SK-N-MC (cell line): ENCODE measurements at regions not wholly inside any gene's neighbourhood (a gene's known extent, or its start where the extent isn't known, plus 50 kb on each side); places are given as distances from the start of the nearest gene placed in this dataset.

Experiments
- DNase-seq: peaks from one replicate; pipeline ENCODE4 v3.0.0-alpha.2; 2011; ENCODE audit warnings: low read depth, low spot score
- H3K27ac ChIP-seq: fragments of 200-600 bp; sonication (generic); 2 replicates; pipeline ENCODE4 v1.5.1; 2016; ENCODE audit warnings: mixed run types
- H3K36me3 ChIP-seq: fragments of 200-600 bp; sonication (generic); 2 replicates; pipeline ENCODE4 v1.6.1; 2017; ENCODE audit warnings: antibody characterized with exemption, low read length, mixed read lengths; ENCODE audit not compliant: insufficient read depth
- H3K4me3 ChIP-seq: fragments of 200-600 bp; sonication (generic); 2 replicates; pipeline ENCODE4 v1.5.1; 2016
- H3K9ac ChIP-seq: fragments of 200-600 bp; sonication (generic); 2 replicates; pipeline ENCODE4 v1.8.0; 2017; ENCODE audit warnings: mixed run types, mixed read lengths; ENCODE audit not compliant: insufficient read length
- H3K9me3 ChIP-seq: fragments of 200-600 bp; sonication (generic); 2 replicates; pipeline ENCODE4 v1.6.1; 2017; ENCODE audit warnings: low read depth, mild to moderate bottlenecking, antibody characterized with exemption, low read length, moderate library complexity, mixed read lengths
- EZH2 ChIP-seq: fragments of 200-600 bp; sonication (generic); IDR thresholded peaks from one replicate; pipeline ENCODE4 v1.6.1; 2017; ENCODE audit warnings: antibody characterized with exemption
- FOXP2 ChIP-seq: optimal IDR thresholded peaks from 2 replicates; pipeline ENCODE3; 2011; ENCODE audit warnings: mild to moderate bottlenecking, moderate library complexity; ENCODE audit not compliant: insufficient read depth; ENCODE audit errors: extremely low read length, control extremely low read depth
- POLR2AphosphoS5 ChIP-seq: IDR thresholded peaks from 2 replicates; pipeline ENCODE4 v1.6.1; 2012; ENCODE audit warnings: mild to moderate bottlenecking, low read depth, low read length, borderline replicate concordance

DNA sequence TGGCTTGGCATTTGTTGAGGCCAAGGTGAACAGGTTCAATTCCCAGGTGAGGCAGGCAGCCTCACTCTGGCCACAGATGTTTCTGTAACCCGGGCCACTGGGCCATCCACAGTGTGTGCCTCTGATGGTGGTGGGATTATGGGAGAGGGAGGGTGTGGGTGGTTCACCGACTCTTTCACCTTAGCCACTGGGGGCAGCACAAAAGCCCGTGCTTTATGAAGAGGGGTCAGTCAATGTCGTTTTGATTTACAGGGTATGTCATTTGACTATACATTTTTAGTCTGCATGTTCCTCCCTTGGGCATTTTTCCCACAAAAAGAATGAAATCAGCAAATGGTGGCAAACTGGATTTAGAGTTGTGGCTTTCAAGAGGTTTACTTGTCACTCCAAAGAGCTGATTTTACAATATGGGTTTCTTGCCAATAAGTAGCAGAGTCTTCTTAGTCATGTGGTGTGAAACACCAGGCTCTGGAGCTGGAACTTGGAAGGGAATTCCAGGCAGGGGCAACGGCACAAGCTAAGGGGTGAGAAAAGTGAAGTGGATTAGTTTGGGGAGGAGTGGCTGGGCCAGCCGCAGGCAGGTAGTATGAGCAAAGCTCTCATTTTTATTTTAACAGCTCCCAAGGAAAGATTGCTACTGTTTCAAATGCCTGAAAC, 217.8 kb upstream of the ZBED5 start:
- no peak for DNase-seq
- H3K36me3 ChIP-seq, result no peaks in the 10 kb centered on the region
- TF ChIP-seq EZH2, result no peak
- no peak for TF ChIP-seq POLR2AphosphoS5
- TF ChIP-seq FOXP2, result no peak
- H3K9me3 ChIP-seq, result no peaks in the 10 kb centered on the region
- H3K27ac ChIP-seq, result no peak overlapping the region
- H3K9ac ChIP-seq, result no peak overlapping the region
- H3K4me3 ChIP-seq, result no peak overlapping the region

DNA sequence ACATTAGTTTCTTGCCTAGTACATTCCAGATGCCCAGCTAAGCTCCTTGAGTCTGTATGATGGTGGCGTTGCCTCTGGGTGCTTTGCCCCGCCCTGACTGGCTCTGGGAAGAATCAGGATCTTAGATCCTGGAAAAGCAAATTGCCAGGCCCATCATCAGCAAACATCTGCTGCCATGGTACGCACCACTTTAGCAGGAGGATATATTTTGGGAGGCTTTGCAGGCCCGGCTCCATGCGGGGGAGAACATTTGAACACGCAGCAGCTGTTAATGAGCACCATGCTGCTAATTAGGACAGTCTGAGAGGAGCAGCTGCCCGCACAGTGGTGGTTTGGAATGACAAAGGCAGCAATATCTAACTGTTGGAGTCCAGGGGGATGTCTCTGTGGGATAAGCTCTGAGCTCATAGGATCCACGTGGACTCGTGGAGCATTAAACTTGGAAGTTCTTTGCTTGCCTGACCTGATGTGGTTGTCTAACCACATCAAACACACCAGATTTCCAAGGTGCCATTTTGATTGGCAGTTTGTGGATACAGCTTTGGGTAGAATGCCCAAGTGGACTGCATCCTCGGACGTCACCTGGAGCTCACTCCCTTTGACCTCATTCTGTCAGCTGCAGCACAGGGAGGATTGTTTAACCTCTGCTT, 217.0 kb upstream of the ZBED5 start:
- H3K9ac ChIP-seq, result no peak overlapping the region
- no peak for DNase-seq
- H3K27ac ChIP-seq, result no peak overlapping the region
- no peak overlapping the region for H3K4me3 ChIP-seq
- TF ChIP-seq POLR2AphosphoS5, result no peak
- no peak for TF ChIP-seq FOXP2
- TF ChIP-seq EZH2, result no peak
- no peaks in the 10 kb centered on the region for H3K36me3 ChIP-seq
- no peaks in the 10 kb centered on the region for H3K9me3 ChIP-seq

DNA sequence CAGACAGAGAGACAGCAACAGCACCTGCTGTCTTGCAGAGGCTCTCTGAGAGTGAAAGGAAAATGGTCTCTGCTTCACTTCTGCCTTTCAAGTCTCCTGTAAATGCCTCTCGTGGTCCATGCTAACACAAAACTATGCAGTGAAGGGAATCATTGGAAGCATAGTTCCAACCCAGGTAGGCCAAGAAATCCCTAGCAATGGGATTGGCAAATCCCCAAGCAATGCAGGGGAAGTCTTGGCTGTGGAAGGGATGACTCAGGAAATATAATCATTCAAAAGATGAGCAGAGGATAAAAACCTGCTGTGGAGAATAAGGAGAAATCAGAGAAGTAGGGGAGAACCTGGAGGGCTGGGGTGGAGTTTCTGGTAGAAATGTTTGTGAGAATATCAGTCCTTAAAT, 216.1 kb upstream of the ZBED5 start:
- H3K9me3 ChIP-seq, result no peaks in the 10 kb centered on the region
- no peak overlapping the region for H3K9ac ChIP-seq
- no peak overlapping the region for H3K4me3 ChIP-seq
- DNase-seq, result no peak
- H3K27ac ChIP-seq, result no peak overlapping the region
- no peaks in the 10 kb centered on the region for H3K36me3 ChIP-seq
- TF ChIP-seq FOXP2 (no peak), POLR2AphosphoS5 (no peak), EZH2 (no peak)

DNA sequence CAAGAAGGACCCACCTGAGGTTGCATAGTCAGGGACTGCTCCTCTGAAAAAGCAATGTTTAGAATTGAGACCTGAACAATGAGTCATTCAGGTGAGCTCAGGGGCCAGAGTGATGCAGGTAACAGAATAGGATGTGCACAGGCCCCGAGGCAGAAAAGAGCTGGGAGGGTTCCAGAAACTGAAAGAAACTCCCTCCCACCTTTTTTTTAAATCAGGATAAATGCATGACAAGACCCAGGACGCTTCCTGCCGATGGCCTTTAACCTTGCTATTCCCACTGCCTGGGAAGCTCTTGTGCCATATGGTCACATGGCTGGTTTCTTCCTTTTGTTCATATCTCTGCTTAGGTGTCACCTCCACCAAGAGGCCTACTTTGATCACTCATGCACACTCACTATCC, 214.2 kb upstream of the ZBED5 start:
- no peak for DNase-seq
- Histone ChIP-seq H3K9ac (no peak overlapping the region), H3K9me3 (no peaks in the 10 kb centered on the region), H3K36me3 (no peaks in the 10 kb centered on the region), H3K27ac (no peak overlapping the region), H3K4me3 (no peak overlapping the region)
- TF ChIP-seq POLR2AphosphoS5 (no peak), EZH2 (no peak), FOXP2 (no peak)

DNA sequence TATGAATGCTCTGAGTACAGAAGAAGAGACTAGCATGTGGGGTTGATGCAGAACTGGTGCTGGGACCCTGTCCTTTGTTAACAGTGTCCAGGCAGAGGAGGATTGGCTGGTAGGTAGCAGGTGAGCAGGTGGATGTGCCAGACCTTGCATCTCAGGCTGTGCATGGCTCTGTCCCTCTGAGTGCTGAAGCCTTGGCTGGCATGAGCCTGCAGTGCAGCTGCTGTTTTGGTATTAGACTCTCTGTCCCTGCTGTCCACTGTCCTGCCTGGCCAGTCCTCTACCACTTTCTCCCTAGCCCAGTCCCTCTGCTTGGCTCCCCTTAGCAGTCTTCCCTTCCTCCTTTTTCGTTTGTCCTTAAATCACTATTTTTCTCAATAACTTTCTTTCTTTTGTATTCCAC, 213.6 kb upstream of the ZBED5 start:
- H3K27ac ChIP-seq, result no peak overlapping the region
- H3K36me3 ChIP-seq, result no peaks in the 10 kb centered on the region
- H3K9me3 ChIP-seq, result no peaks in the 10 kb centered on the region
- no peak overlapping the region for H3K4me3 ChIP-seq
- no peak for DNase-seq
- no peak for TF ChIP-seq POLR2AphosphoS5
- no peak for TF ChIP-seq FOXP2
- TF ChIP-seq EZH2, result no peak
- no peak overlapping the region for H3K9ac ChIP-seq

DNA sequence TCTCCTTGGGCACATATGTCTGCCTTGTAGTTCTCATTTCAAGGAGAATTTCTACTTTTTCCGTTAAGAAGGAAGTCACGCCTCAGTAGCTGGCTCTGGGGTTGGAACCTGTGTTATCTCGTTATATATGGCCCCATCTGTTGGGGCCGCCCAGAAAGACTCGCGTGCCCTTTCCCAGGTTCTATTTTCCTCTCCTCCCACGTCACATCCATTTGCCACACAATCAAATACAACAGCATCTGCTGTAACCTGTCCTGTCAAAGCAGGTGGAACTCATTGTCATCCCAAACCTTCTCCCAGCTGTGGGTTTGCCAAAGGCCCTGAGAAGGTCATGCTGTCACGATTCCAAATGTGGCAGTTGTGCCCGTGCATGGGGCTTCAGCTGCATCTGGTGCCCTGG, 213.1 kb upstream of the ZBED5 start:
- no peak for DNase-seq
- Histone ChIP-seq H3K36me3 (no peaks in the 10 kb centered on the region), H3K4me3 (no peak overlapping the region), H3K27ac (no peak overlapping the region), H3K9ac (no peak overlapping the region), H3K9me3 (no peaks in the 10 kb centered on the region)
- TF ChIP-seq POLR2AphosphoS5, result no peak

DNA sequence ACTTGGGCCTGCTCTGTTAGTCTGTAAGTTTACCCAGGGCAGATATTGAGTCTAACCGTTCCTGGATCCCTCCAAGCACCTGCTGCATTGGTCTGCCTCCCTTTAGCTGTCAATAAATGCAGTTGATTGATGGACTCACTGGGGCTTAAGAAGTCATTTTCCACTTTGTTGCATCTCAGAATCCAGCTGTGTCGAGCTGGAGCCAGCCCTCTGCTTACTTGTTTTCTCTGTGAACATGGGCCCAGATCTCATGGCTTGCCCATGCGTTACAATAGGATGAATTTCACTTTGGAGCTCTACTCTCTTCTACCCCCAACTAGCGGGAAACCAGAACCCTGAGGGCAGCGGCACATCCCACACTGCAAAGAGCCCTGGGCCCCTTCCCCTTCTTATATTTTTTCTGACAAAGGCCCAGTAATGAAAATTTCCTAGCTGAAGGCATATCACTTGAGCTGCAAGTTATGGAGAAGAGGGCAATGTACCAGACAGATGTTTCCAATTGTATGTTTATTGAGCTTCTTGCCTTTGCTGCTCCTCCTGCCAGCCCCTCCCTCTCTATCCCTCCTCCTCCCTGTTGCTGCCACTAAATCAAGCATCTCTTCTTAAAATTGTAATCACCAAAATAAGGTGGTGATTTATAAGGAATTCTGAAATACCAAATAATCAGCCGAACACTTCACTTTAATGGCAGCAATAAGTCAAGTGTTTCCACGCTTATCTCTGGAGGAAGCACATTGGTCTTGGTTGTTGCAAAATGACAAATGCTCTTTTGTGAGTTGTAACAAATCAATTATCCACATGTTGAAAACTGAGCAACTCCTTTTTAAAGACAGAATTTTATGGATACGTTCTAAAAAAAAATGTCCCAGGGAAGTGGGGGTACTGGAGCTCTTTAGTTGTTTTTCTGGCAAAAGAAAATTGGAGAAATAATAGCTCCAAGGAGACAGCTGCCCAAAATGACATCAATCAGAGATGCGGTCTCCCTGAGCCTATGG, 212.3 kb upstream of the ZBED5 start:
- no peak overlapping the region for H3K4me3 ChIP-seq
- no peaks in the 10 kb centered on the region for H3K36me3 ChIP-seq
- no peak overlapping the region for H3K27ac ChIP-seq
- H3K9me3 ChIP-seq, result no peaks in the 10 kb centered on the region
- TF ChIP-seq FOXP2 (no peak), POLR2AphosphoS5 (no peak; the same call in 1 of the 2 replicates), EZH2 (no peak)
- H3K9ac ChIP-seq, result no peak overlapping the region
- no peak for DNase-seq

DNA sequence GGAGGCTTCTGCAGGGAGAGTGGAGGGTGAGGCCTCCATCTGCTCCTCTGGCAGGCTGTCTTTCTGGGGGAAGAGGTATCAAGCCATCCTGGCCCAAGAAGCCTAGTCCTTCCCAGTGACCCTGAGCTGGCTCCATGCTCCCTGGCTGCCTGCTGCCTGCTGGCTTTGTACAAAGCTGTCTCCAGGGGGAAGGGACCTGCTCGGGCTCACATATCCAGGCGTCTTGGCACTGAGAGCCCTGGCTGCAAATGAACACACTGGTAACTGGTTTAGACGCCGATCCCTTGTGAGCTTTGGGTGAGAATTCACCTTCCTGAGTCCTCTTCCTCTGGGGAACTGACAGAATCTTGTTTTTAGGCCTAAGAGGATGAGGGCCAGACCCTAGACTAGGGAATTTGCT, 210.3 kb upstream of the ZBED5 start:
- Histone ChIP-seq H3K27ac (no peak overlapping the region), H3K36me3 (no peaks in the 10 kb centered on the region), H3K9ac (no peak overlapping the region), H3K9me3 (no peaks in the 10 kb centered on the region), H3K4me3 (no peak overlapping the region)
- no peak for TF ChIP-seq POLR2AphosphoS5
- TF ChIP-seq FOXP2, result no peak
- TF ChIP-seq EZH2, result no peak
- DNase-seq, result no peak
